Large intestine (tissue), 3 donors: ENCODE measurements at regions not wholly inside any gene's neighbourhood (a gene's known extent, or its start where the extent isn't known, plus 50 kb on each side); places are given as distances from the start of the nearest gene placed in this dataset.
"Not testable (repeated sequence)": the region's sequence is repeated elsewhere in the genome, so short reads cannot be mapped to it uniquely, and the experiment has no call there.

Experiments
- DNase-seq, 2 donors: peaks; one replicate each; pipeline versions ENCODE4 v3.0.0 to v3.0.0-alpha.2; 2013
- H3K27ac ChIP-seq: one replicate; pipeline ENCODE4 v1.5.1; 2013; ENCODE audit warnings: low read length
- H3K27me3 ChIP-seq: 2 replicates; pipeline ENCODE4 v1.6.1; 2013; ENCODE audit warnings: low read length; ENCODE audit not compliant: control insufficient read depth, insufficient read depth
- H3K36me3 ChIP-seq: 2 replicates; pipeline ENCODE4 v1.6.1; 2013; ENCODE audit warnings: low read length; ENCODE audit not compliant: control insufficient read depth, insufficient read depth
- H3K4me1 ChIP-seq: one replicate; pipeline ENCODE4 v1.6.1; 2013; ENCODE audit warnings: low read length; ENCODE audit not compliant: control insufficient read depth, insufficient read depth
- H3K4me3 ChIP-seq: one replicate; pipeline ENCODE4 v1.5.1; 2013; ENCODE audit warnings: low read length
- H3K9me3 ChIP-seq: one replicate; pipeline ENCODE4 v1.6.1; 2013; ENCODE audit warnings: mild to moderate bottlenecking, low read depth, low read length, moderate library complexity; ENCODE audit not compliant: control insufficient read depth
- WGBS: methylation state at CpG from one replicate; pipeline ENCODE4 v1.1.5; 2013; ENCODE audit warnings: low lambda C conversion rate; ENCODE audit not compliant: insufficient coverage; 5-methylcytosine and 5-hydroxymethylcytosine counted together

DNA sequence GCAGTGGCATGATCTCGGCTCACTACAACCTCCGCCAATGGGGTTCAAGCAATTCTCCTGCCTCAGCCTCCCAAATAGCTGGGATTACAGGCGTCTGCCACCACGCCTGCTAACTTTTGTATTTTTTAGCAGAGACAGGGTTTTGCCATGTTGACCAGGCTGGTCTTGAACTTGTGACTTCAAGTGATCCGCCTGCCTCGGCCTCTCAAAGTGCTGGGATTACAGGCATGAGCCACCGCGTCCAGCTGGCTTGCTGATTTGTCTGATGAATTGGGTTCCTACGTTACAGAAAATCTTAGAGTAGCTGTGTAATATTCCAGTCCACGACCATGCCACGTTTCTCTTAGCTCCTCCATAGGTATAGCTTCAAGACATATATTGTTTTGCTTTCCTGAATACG, 102.6 kb upstream of the OTOS start:
- not testable (repeated sequence) for H3K4me3 ChIP-seq, DNase-seq
- WGBS, result 87% methylated on average over 5 of the region's 12 CpGs

DNA sequence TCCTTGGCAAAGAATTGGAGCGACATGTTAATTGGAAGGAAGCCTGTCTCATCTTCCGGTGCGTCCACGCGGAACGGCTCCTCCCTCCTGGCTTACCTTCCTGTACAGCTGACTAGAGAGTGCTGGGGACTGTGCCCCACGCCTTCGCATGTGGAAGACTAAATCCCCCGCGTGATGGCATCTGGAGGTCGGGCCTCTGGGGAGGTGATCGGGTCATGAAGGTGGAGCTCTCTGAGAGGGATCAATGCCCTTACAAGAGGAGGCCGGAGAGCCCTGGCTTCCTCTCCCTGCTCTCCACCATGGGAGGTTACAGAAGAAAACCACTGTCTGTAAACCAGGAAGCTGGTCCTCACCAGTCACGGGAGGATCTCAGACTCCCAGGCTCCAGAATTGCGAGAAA, 104.1 kb upstream of the OTOS start:
- H3K4me3 ChIP-seq, result no peak overlapping the region
- H3K27ac ChIP-seq, result no peak overlapping the region
- peaks cover 3% of the 10 kb centered on the region for H3K4me1 ChIP-seq
- no peaks in the 10 kb centered on the region for H3K27me3 ChIP-seq
- H3K36me3 ChIP-seq, result no peaks in the 10 kb centered on the region
- 100% methylated on average over 1 of the region's 15 CpGs for WGBS
- H3K9me3 ChIP-seq, result no peaks in the 10 kb centered on the region
- DNase-seq, result no peak

More for the DNA sequence above, 102.6 kb upstream of the OTOS start:
- H3K27ac ChIP-seq, H3K27me3 ChIP-seq, H3K4me1 ChIP-seq, H3K9me3 ChIP-seq, H3K36me3 ChIP-seq: not testable (repeated sequence)

DNA sequence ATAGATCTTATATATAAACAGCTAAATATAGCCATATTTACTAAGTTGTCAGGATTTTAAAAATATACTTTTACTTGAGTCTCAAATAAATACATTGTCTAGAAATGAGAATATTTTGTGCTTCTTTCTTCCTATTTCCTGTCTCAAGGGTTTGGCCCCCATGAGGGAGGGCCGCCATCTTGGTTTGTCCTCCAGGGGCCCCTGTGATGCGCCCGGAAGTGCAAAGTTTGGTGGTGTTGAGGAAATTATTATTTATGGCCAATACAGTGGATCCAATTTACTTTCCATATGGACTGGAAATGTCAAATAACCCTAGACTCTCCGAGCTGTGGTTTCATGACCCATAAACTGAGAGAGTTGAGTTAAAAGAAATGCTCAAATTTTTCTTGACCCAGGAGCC, 104.7 kb upstream of the OTOS start:
- H3K27ac ChIP-seq, result no peak overlapping the region
- WGBS, result no CpG with 5 or more reads among the region's 4 CpGs

DNA sequence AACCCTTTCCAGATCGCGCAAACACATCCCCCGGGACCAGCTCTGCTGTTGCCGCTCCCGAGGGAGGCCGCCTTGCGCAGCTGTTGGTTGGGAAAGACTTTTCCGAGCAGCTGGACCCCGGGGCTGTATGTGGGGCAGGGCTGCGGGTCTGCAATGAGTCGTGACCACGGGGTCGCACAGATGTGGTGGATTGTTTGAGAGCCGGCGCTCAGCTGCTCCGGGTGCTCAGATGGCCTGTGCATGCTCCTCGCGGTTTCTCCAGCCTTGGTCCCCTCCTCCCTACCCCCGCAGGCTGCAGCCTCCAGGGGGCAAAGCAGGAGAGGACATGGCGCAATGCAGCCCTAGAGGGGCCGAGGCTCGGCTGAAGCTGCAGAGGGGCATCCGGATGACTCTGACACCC, 105.2 kb upstream of the OTOS start:
- DNase-seq, result no peak
- Histone ChIP-seq H3K4me1 (peaks cover 6% of the 10 kb centered on the region), H3K36me3 (no peaks in the 10 kb centered on the region), H3K9me3 (no peaks in the 10 kb centered on the region), H3K27me3 (no peaks in the 10 kb centered on the region), H3K4me3 (no peak overlapping the region), H3K27ac (no peak overlapping the region)
- no CpG with 5 or more reads among the region's 23 CpGs for WGBS

More for the DNA sequence above, 104.7 kb upstream of the OTOS start:
- Histone ChIP-seq H3K4me3 (no peak overlapping the region), H3K36me3 (no peaks in the 10 kb centered on the region), H3K9me3 (no peaks in the 10 kb centered on the region), H3K4me1 (peaks cover 3% of the 10 kb centered on the region), H3K27me3 (no peaks in the 10 kb centered on the region)
- DNase-seq, result no peak

DNA sequence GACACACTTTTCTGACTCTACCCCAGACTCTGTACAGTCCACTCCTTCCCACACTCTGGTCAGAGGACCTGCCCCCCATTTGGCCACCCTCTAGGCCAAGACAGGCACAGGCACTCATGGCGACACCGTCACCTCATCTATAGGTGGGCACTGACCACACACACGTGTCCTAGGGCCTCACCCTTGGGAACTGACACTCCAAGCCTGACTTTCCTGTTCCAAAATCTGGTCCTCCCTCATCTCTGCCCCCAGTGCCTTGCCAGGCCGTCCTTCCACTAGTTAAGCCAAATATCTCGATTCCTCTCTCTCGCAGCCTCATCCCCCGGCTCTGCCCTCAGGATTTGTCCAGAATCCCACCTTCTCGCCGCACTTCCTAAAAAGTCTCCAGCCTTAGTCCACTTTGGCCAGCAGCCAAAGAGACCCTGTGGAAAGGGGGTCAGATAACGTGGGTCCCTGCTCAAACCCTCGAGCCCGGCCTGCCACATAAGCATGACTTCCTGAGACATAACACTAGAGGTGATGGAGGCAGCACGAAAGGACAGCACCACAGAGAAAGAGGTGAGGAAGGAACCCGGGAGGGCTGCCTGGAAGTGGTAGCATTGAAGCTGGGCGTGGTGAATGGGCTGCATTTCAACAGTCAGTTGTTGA, 105.8 kb upstream of the OTOS start:
- H3K9me3 ChIP-seq, result no peaks in the 10 kb centered on the region
- H3K27ac ChIP-seq, result no peak overlapping the region
- H3K4me3 ChIP-seq, result no peak overlapping the region
- WGBS, result 100% methylated on average over 3 of the region's 15 CpGs
- DNase-seq, result no peak
- no peaks in the 10 kb centered on the region for H3K36me3 ChIP-seq
- H3K4me1 ChIP-seq, result peaks cover 12% of the 10 kb centered on the region
- no peaks in the 10 kb centered on the region for H3K27me3 ChIP-seq

DNA sequence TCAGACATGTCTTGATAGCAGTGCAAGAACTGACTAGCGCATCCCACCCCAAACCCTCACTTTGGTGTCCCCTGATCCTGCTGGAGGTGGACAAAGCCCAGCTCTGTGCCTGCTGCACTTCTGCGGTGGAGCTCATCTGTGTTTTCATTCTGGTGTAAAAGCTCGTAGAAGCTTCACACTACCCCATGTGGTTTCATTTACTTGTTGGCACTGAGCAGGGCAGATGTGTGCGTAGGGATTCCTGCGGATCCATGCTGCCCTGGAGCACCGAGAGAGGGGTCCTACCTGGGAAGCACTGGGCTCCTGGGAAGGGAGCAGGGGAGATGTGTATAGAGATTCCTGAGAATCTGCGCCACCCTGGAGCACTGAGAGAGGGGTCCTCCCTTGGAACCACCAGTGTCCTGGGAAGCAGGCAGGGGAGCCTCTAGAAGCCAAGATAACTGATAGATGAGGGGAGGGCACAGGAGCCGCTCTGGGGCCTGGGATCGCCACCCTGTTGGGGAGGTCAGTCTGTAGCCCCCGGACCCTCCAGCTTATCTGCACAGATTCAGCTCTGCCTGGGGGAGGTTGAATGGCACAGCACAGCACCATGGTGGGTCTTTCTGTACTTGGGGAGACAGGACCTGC, 106.9 kb upstream of the OTOS start:
- no peaks in the 10 kb centered on the region for H3K9me3 ChIP-seq
- H3K4me1 ChIP-seq, result peaks cover 20% of the 10 kb centered on the region
- no CpG with 5 or more reads among the region's 10 CpGs for WGBS
- H3K36me3 ChIP-seq, result no peaks in the 10 kb centered on the region
- no peak for DNase-seq
- H3K27me3 ChIP-seq, result no peaks in the 10 kb centered on the region
- no peak overlapping the region for H3K4me3 ChIP-seq
- no peak overlapping the region for H3K27ac ChIP-seq

DNA sequence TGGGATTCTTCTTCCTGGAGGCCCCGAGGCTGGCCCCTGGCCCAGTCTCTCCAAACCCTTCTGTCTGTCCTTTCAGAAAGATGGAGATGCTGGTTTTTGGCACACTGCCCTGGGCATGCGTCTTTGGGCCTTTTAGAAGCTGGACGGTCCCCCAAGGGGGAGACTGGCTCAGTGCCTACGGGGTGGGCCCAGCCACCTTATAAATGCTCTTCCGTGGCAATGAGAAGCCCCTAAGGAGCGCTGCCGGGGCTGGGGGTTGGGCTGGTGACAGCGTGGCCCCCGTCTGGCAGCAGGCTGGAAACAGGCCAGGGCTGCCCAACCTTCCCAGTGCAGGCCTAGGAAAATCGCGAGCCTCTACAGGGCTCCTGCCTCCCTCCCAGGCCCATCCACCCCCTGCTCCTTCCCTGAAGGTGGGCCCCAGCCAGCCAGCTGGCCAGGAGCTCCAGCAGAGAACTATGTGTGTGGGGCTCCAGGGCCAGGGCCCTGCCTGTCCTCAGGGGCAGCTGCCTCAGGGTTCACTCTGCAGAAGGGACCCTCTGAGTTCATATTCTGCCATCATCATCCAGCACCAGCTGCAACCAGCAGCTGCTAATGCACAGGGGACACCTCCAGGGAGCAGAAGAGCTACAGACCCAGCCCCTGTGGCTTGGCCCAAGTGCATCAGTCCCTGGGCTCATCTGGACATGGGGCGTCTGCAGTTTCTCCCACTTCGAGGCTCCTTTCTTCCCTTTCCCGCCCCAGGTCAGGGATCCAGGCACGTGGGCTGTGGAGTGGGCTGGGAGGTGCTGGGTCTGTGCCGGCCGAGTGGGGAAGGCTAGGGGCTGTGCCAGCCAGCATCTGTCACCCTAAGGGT, 107.6 kb upstream of the OTOS start:
- no peak overlapping the region for H3K4me3 ChIP-seq
- no CpG with 5 or more reads among the region's 17 CpGs for WGBS
- no peaks in the 10 kb centered on the region for H3K27me3 ChIP-seq
- no peak for DNase-seq
- H3K4me1 ChIP-seq, result peaks cover 20% of the 10 kb centered on the region
- H3K9me3 ChIP-seq, result no peaks in the 10 kb centered on the region
- H3K36me3 ChIP-seq, result no peaks in the 10 kb centered on the region
- no peak overlapping the region for H3K27ac ChIP-seq

DNA sequence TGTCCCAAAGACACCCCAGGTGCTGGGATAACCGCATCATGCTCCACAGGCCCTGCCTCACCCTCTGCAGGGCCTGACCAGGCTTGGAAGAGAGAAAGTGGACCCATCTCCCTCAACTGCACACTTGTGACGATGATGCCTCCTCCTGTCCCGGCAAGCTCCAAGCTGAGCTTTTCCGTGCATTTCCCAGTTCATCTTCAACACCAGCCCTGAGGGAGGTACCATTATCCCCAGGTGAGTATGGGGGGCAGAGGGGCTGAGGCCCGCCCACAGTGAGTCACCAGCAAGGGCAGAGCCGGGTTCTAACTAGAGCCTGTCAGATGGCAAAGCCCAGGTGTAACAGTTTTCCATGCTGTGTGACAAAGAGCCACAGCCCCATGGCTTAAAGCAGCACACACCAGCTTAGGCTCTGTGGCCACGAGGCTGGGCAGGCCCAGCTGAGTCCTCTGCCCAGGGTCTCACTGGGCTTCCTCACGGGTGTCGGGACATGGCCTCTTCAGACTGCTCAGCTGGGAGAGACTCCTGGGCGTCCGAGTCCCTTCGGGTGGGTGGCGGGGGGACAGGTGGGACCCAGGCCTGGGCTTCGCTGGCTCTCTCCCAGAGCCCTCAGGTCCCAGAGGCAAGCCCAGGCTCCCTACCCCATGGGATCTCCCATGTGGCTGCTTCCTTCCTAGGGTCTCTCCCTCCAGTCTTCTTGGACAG, 108.4 kb upstream of the OTOS start:
- no peaks in the 10 kb centered on the region for H3K27me3 ChIP-seq
- no peak for DNase-seq
- peaks cover 20% of the 10 kb centered on the region for H3K4me1 ChIP-seq
- no CpG with 5 or more reads among the region's 14 CpGs for WGBS
- H3K36me3 ChIP-seq, result no peaks in the 10 kb centered on the region
- H3K4me3 ChIP-seq, result no peak overlapping the region
- H3K9me3 ChIP-seq, result no peaks in the 10 kb centered on the region
- H3K27ac ChIP-seq, result no peak overlapping the region

DNA sequence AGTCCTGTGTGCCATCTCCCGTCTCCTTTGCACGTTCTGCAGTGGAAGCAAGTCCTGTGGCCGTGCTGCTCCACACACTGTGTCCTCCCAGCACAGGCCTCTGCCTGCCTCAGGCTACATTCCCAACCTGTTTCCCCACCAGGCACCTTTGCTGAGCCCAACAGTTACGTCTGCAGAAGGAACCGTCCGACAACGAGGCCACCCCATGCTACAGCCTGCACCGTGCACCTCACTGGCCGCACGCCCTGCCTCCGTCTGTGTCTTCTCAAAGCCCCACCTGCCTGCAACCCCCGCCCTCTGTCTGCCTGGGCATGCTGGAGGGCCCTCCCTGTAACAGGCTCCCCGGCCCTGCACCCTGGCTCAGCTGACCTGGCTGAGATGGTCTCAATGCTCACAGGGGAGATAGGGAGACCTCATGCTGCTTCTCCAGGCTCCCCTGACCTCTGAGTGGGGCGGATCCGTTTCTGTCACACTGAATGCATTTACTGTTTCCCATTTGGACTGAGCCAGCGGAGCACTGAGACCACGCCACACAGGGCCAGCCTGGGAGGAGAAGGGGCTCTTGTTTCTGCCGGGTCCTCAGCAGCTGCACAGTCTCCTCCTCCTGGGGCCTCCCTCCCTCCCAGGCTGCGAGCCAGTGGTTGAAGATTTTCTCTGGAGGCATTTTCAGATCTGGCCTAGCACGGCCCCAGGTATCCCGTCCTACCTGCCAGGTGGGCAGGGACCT, 109.1 kb upstream of the OTOS start:
- Histone ChIP-seq H3K4me3 (no peak overlapping the region), H3K36me3 (no peaks in the 10 kb centered on the region), H3K4me1 (peaks cover 20% of the 10 kb centered on the region), H3K9me3 (no peaks in the 10 kb centered on the region), H3K27me3 (no peaks in the 10 kb centered on the region), H3K27ac (no peak overlapping the region)
- WGBS, result no CpG with 5 or more reads among the region's 21 CpGs
- no peak for DNase-seq
